ENCODE measurements at regions not wholly inside any gene's neighbourhood (a gene's known extent, or its start where the extent isn't known, plus 50 kb on each side); places are given as distances from the start of the nearest gene placed in this dataset.
A peak's percentile ranks its signal among the peaks of the same experiment; 100 is the strongest.

DNA sequence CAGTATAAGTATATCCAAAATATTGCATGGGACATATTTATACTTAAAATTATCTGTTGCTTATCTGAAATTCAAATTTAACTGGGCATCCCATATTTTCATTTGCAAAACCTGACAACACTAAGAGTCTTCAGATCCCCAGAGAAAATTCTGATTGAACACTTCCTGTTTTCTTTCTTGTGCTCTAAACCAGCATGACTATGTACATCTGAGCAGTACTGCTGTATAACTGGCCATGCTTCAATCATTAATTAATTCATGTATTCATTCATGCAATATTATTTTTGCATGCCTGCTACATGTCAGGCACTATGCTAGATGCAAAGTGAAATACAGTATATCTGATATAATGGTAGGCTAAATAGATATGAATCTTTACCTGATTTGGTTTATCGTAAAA is 461.2 kb downstream of the TLR4 start (continued):
- TF ChIP-seq, protein P1, sequence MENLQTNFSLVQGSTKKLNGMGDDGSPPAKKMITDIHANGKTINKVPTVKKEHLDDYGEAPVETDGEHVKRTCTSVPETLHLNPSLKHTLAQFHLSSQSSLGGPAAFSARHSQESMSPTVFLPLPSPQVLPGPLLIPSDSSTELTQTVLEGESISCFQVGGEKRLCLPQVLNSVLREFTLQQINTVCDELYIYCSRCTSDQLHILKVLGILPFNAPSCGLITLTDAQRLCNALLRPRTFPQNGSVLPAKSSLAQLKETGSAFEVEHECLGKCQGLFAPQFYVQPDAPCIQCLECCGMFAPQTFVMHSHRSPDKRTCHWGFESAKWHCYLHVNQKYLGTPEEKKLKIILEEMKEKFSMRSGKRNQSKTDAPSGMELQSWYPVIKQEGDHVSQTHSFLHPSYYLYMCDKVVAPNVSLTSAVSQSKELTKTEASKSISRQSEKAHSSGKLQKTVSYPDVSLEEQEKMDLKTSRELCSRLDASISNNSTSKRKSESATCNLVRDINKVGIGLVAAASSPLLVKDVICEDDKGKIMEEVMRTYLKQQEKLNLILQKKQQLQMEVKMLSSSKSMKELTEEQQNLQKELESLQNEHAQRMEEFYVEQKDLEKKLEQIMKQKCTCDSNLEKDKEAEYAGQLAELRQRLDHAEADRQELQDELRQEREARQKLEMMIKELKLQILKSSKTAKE (IDR thresholded peaks at IDR 0.05; ENCODE audit: low read depth, poor library complexity, severe bottlenecking): no peak

DNA sequence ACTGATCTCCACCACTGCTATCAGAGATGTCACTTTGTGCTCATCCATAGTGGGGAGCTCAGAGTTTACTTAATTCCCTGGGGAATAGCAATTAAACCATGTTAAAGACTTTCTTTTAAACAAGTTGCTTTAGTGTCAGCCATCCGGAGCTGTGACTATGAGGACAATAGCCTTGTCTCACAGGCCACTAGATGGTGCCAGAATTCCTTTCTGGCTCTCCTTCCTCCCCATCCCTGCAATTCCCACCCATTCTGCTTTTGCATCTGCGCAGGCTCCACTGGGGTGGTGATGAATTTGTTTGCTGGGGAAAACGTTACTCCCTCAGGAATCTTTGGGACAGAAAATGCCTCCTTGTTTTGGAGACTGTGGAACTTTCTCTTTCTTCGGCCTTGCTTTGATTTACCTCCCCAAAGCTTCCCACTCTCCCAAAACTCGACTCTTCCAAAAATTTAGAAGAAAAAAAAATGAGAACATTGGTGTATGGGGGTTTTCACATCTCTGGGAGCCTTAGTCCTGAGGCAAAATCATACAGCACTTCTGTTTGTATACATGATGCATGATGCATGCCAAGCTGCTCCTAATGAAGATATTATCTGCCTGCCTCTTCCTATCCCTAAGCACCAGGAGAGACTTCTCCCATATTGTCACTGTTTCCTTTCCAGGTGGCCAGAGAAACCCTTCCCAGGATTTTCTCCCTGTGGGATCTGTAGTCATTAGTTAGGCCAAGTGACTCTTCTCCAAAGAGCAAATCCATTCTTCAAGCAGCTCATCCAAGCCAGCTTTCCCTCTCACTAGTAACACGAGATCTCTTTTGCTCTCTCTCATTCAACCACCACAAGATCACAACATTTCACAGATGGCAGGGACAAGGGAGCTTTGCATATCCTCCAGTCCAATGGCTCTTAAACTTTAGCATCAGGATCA is 466.1 kb downstream of the TLR4 start:
- POLR2A ChIA-PET: no interaction called here

More for the DNA sequence above, 466.1 kb downstream of the TLR4 start:
- no peak overlapping the region for H3K4me3 ChIP-seq
- no peaks in the 10 kb centered on the region for H4K20me1 ChIP-seq (ENCODE audit: control insufficient read depth, insufficient read depth)
- FAIRE-seq (peak; percentile 18), ATAC-seq (peak; percentile 68), DNase-seq (ENCODE audit: low read depth, low spot score) (no peak)
- under 1% methylated on average over 6 of the region's 6 CpGs for WGBS (ENCODE audit: insufficient coverage, insufficient replicate concordance, low lambda C conversion rate, missing lambda C conversion rate)
- ChIA-PET RAD21 (ENCODE audit: unreplicated experiment) (interaction anchor here (0.7 to 1.1 kb wide), 3 partner anchors 617 to 1195 kb away, joined by 3 read pairs; no protein-coding TSS in a partner anchor), CTCF (interaction anchor here (1.2 to 2.3 kb wide), 4 partner anchors 12 to 1195 kb away, joined by 3 to 8 read pairs (median 4); no protein-coding TSS in a partner anchor), SMC1A (ENCODE audit: uncharacterized antibody, unreplicated experiment) (interaction anchor here (1.1 to 1.7 kb wide), 2 partner anchors 9 to 13 kb away, joined by 3 to 5 read pairs; no protein-coding TSS in a partner anchor)
- TF ChIP-seq CTCF (IDR thresholded peaks at IDR 0.05 in 2 of 3, conservative IDR thresholded peaks at IDR 0.05 in 1 of 3; ENCODE audit: control insufficient read depth in 2 of 3, extremely low read depth in 1 of 3, insufficient read depth in 1 of 3, low read depth in 3 of 3, low read length in 3 of 3) (peak; percentile 50 to 65 (median 63)), SMC3 (IDR thresholded peaks at IDR 0.05; ENCODE audit: borderline replicate concordance, low read length) (peak; percentile 61; the same call in 1 of the 2 replicates), NR2C1 (IDR thresholded peaks at IDR 0.05) (no peak), FOXM1 (IDR thresholded peaks at IDR 0.05; ENCODE audit: low read depth, low read length) (no peak), RAD21 (IDR thresholded peaks at IDR 0.05; ENCODE audit: insufficient read depth, low read depth, low read length) (peak; percentile 46)
- intact Hi-C loops (cut with micrococcal nuclease; ENCODE audit: unreplicated experiment) (loop anchor here (1.0 to 2.0 kb wide), 3 partner anchors 525 to 1195 kb away; no protein-coding TSS in a partner anchor), in situ Hi-C loops (cut with MboI) (no loop called here)
- H3K27ac ChIP-seq (ENCODE audit: control insufficient read depth, insufficient read depth): no peak overlapping the region
- H3K27me3 ChIP-seq (replicated peaks in 1 of 2; ENCODE audit: control insufficient read depth in 2 of 2, insufficient read depth in 2 of 2, low read length in 1 of 2): no peaks in the 10 kb centered on the region
- no peaks in the 10 kb centered on the region for H3K36me3 ChIP-seq (ENCODE audit: control insufficient read depth in 2 of 2, insufficient read depth in 2 of 2, low read length in 1 of 2)
- no peaks in the 10 kb centered on the region for H3K79me2 ChIP-seq (ENCODE audit: control insufficient read depth, insufficient read depth, low read length)
- no peak overlapping the region for H3K4me2 ChIP-seq (ENCODE audit: control insufficient read depth, insufficient read depth)
- no peak overlapping the region for H2AFZ ChIP-seq (ENCODE audit: control insufficient read depth, low read depth, low read length)
- no peak overlapping the region for H3K9ac ChIP-seq (ENCODE audit: control insufficient read depth, insufficient read depth, low read length)
- H3K9me3 ChIP-seq (replicated peaks; ENCODE audit: control insufficient read depth, insufficient read depth, low read length): no peaks in the 10 kb centered on the region
- no peaks in the 10 kb centered on the region for H3K4me1 ChIP-seq (ENCODE audit: control insufficient read depth, insufficient read depth, low read length)
- BruUV-seq (replicated peaks): no TSS peak

Measured in GM12878 (cell line).